ENCODE measurements at regions not wholly inside any gene's neighbourhood (a gene's known extent, or its start where the extent isn't known, plus 50 kb on each side); places are given as distances from the start of the nearest gene placed in this dataset.
"Not testable (repeated sequence)": the region's sequence is repeated elsewhere in the genome, so short reads cannot be mapped to it uniquely, and the experiment has no call there.

- H3K4me2 ChIP-seq, result no peak overlapping the region
- POLR2A ChIA-PET, result no interaction called here
These were observed 672.0 kb downstream of the RFPL4B start for GRCh38 chr6:113019176-113019575.

GRCh38 chr6:113027780-113028179 lies 680.6 kb downstream of the RFPL4B start:
- FAIRE-seq (no peak), ATAC-seq (no peak), DNase-seq (ENCODE audit: low read depth in 1 of 2, low spot score in 1 of 2) (no peak)
- ChIA-PET CTCF (interaction anchor here (0.6 kb wide), 1 partner anchor 830 kb away, joined by 3 read pairs; no protein-coding TSS in a partner anchor), POLR2A (no interaction called here)
- H3K4me3 ChIP-seq, result no peak overlapping the region
- WGBS (ENCODE audit: missing lambda C conversion rate), result 21% methylated on average over 1 of the region's 1 CpG
- H3K4me1 ChIP-seq, result no peaks in the 10 kb centered on the region
- H3K9me3 ChIP-seq, result no peaks in the 10 kb centered on the region
- no peak overlapping the region for H3K27ac ChIP-seq
- H3K4me2 ChIP-seq, result no peak overlapping the region
- TF ChIP-seq FOSL2 (IDR thresholded peaks at IDR 0.05), result no peak
- TF ChIP-seq FOSL2 (CRISPR knock-in tag; IDR thresholded peaks at IDR 0.05), result no peak
- no peak for TF ChIP-seq BCL3 (IDR thresholded peaks at IDR 0.05)
- TF ChIP-seq ZC3H11A (IDR thresholded peaks at IDR 0.05), result no peak
- no peak for TF ChIP-seq CTCF (IDR thresholded peaks at IDR 0.05)
- TF ChIP-seq ESRRA (IDR thresholded peaks at IDR 0.05; ENCODE audit: borderline replicate concordance, low read length), result no peak
- TF ChIP-seq HEYL (CRISPR knock-in tag; IDR thresholded peaks at IDR 0.05), result no peak
- no peak for TF ChIP-seq MAZ (IDR thresholded peaks at IDR 0.05; ENCODE audit: borderline replicate concordance, low read depth, low read length)
- TF ChIP-seq HOXA7 (CRISPR knock-in tag; IDR thresholded peaks at IDR 0.05), result no peak
- no peak for TF ChIP-seq JUN (IDR thresholded peaks at IDR 0.05)
- no peak for TF ChIP-seq HOXB5 (CRISPR knock-in tag; IDR thresholded peaks at IDR 0.05)
- no peak for TF ChIP-seq EHMT2 (IDR thresholded peaks at IDR 0.05; ENCODE audit: low read depth)
- no peak for TF ChIP-seq RAD21 (conservative IDR thresholded peaks at IDR 0.05 in 1 of 2, IDR thresholded peaks at IDR 0.05 in 1 of 2)
- no peak for TF ChIP-seq ELK1 (IDR thresholded peaks at IDR 0.05; ENCODE audit: low read depth, low read length)
- TF ChIP-seq ZSCAN20 (CRISPR knock-in tag; IDR thresholded peaks at IDR 0.05), result no peak
- no peak for TF ChIP-seq JUNB (IDR thresholded peaks at IDR 0.05)

More at GRCh38 chr6:113019176-113019575, 672.0 kb downstream of the RFPL4B start:
- FAIRE-seq (no peak), DNase-seq (ENCODE audit: low read depth in 1 of 2, low spot score in 1 of 2) (no peak), ATAC-seq (no peak)
- Histone ChIP-seq H3K4me1 (no peaks in the 10 kb centered on the region), H3K4me3 (no peak overlapping the region), H3K9me3 (no peaks in the 10 kb centered on the region), H3K27ac (no peak overlapping the region)
- CTCF ChIA-PET, result no interaction called here
- WGBS (ENCODE audit: missing lambda C conversion rate), result 68% methylated on average over 3 of the region's 3 CpGs
- TF ChIP-seq ESRRA (IDR thresholded peaks at IDR 0.05; ENCODE audit: borderline replicate concordance, low read length) (no peak), NFE2L2 (conservative IDR thresholded peaks at IDR 0.05; ENCODE audit: low read length) (no peak), KDM5A (IDR thresholded peaks at IDR 0.05) (no peak), EHF (CRISPR knock-in tag; IDR thresholded peaks at IDR 0.05) (no peak), RAD21 (conservative IDR thresholded peaks at IDR 0.05 in 1 of 2, IDR thresholded peaks at IDR 0.05 in 1 of 2) (no peak), BCL3 (IDR thresholded peaks at IDR 0.05) (no peak), EHMT2 (IDR thresholded peaks at IDR 0.05; ENCODE audit: low read depth) (no peak), CBX8 (IDR thresholded peaks at IDR 0.05) (no peak)

GRCh38 chr6:113029161-113029560 lies 682.0 kb downstream of the RFPL4B start:
- H3K27ac ChIP-seq; H3K4me1 ChIP-seq; H3K9me3 ChIP-seq; H3K4me3 ChIP-seq; CTCF ChIA-PET; POLR2A ChIA-PET; H3K4me2 ChIP-seq; FAIRE-seq; ATAC-seq; DNase-seq (ENCODE audit: low read depth in 1 of 2, low spot score in 1 of 2): not testable (repeated sequence)
- WGBS (ENCODE audit: missing lambda C conversion rate), result 37% methylated on average over 2 of the region's 2 CpGs

Data from A549 (cell line).